OCI-LY7 (cell line): ENCODE measurements at regions not wholly inside any gene's neighbourhood (a gene's known extent, or its start where the extent isn't known, plus 50 kb on each side); places are given as distances from the start of the nearest gene placed in this dataset.
"Not testable (repeated sequence)": the region's sequence is repeated elsewhere in the genome, so short reads cannot be mapped to it uniquely, and the experiment has no call there.

ENCODE experiments used
- CTCF ChIP-seq: fragments of 200-600 bp; sonication (generic); conservative IDR thresholded peaks from 2 replicates; pipeline ENCODE4 v1.5.1; 2014; ENCODE audit warnings: mild to moderate bottlenecking, antibody characterized with exemption, low read length, moderate library complexity, mixed read lengths
- EZH2phosphoT487 ChIP-seq: fragments of 200-600 bp; sonication (generic); IDR thresholded peaks from 2 replicates; pipeline ENCODE4 v1.6.1; 2018; ENCODE audit warnings: low read depth, borderline replicate concordance, mild to moderate bottlenecking, mixed run types, antibody characterized with exemption, low read length, moderate library complexity, mixed read lengths

- not testable (repeated sequence) for TF ChIP-seq EZH2phosphoT487, CTCF
These were observed 207.2 kb downstream of the NPIPA7 start for GRCh38 chr16:16586073-16586651.
